WERI-Rb-1 (cell line): ENCODE measurements at regions not wholly inside any gene's neighbourhood (a gene's known extent, or its start where the extent isn't known, plus 50 kb on each side); places are given as distances from the start of the nearest gene placed in this dataset.

ENCODE experiments used
- DNase-seq: peaks from one replicate; pipeline ENCODE4 v3.0.0-alpha.2; 2020
- H3K27ac ChIP-seq: fragments of 250-450 bp; sonication (Bioruptor Pico); 2 replicates; pipeline ENCODE4 v1.5.1; 2020; ENCODE audit warnings: mild to moderate bottlenecking, moderate library complexity
- H3K27me3 ChIP-seq: fragments of 250-450 bp; sonication (Bioruptor Pico); 2 replicates; pipeline ENCODE4 v1.5.1; 2021; ENCODE audit warnings: mild to moderate bottlenecking, low read depth, moderate library complexity; ENCODE audit not compliant: insufficient read depth, severe bottlenecking
- H3K36me3 ChIP-seq: fragments of 250-450 bp; sonication (Bioruptor Pico); 2 replicates; pipeline ENCODE4 v1.5.1; 2020; ENCODE audit warnings: mild to moderate bottlenecking, moderate library complexity
- H3K4me3 ChIP-seq: 2 replicates; pipeline ENCODE4 v1.5.1; 2011; ENCODE audit warnings: low read depth, mild to moderate bottlenecking, control low read depth, low read length
- H3K9me3 ChIP-seq: fragments of 250-450 bp; sonication (Bioruptor Pico); 2 replicates; pipeline ENCODE4 v1.5.1; 2021; ENCODE audit warnings: mild to moderate bottlenecking, moderate library complexity; ENCODE audit not compliant: severe bottlenecking
- TF ChIP-seq, protein P1 (sequence below): IDR thresholded peaks from 2 replicates; pipeline ENCODE4 v1.5.1; 2011; ENCODE audit warnings: low read depth, mild to moderate bottlenecking, control low read depth, inconsistent platforms, low read length

DNA sequence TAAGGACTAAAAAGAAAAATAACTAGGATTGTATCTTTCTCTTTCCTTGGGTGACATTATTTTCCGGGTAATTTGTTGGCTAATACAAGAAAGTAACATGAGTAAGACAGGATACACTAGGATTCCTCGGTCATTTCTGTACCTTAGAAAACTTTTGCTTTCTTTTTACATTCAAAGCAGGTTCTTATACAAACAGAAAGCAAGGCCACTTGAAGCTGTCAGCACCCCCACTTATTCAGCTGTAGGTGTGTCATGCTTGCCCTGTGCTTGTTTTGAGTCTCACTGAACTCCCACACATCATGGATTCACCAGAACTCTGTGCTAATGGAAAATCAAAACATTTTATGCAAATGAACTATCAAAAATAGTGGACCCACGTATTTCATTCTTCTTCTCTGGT lies 266.8 kb upstream of the CLEC14A start:
- Histone ChIP-seq H3K27me3 (peaks cover 22% of the 10 kb centered on the region), H3K4me3 (no peak overlapping the region), H3K27ac (no peak overlapping the region), H3K36me3 (no peaks in the 10 kb centered on the region), H3K9me3 (no peaks in the 10 kb centered on the region)
- no peak for DNase-seq
- TF ChIP-seq, protein P1, sequence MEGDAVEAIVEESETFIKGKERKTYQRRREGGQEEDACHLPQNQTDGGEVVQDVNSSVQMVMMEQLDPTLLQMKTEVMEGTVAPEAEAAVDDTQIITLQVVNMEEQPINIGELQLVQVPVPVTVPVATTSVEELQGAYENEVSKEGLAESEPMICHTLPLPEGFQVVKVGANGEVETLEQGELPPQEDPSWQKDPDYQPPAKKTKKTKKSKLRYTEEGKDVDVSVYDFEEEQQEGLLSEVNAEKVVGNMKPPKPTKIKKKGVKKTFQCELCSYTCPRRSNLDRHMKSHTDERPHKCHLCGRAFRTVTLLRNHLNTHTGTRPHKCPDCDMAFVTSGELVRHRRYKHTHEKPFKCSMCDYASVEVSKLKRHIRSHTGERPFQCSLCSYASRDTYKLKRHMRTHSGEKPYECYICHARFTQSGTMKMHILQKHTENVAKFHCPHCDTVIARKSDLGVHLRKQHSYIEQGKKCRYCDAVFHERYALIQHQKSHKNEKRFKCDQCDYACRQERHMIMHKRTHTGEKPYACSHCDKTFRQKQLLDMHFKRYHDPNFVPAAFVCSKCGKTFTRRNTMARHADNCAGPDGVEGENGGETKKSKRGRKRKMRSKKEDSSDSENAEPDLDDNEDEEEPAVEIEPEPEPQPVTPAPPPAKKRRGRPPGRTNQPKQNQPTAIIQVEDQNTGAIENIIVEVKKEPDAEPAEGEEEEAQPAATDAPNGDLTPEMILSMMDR: no peak

- Histone ChIP-seq H3K4me3 (no peak overlapping the region), H3K27ac (no peak overlapping the region), H3K36me3 (no peaks in the 10 kb centered on the region), H3K27me3 (peaks cover 24% of the 10 kb centered on the region), H3K9me3 (no peaks in the 10 kb centered on the region)
- DNase-seq: no peak
- TF ChIP-seq, protein P1: no peak
Measured at GRCh38 chr14:38521591-38521990, 265.7 kb upstream of the CLEC14A start.

- Histone ChIP-seq H3K27ac (no peak overlapping the region), H3K4me3 (no peak overlapping the region), H3K27me3 (peaks cover 21% of the 10 kb centered on the region), H3K36me3 (no peaks in the 10 kb centered on the region), H3K9me3 (no peaks in the 10 kb centered on the region)
- no peak for DNase-seq
- TF ChIP-seq, protein P1: no peak
Measured at GRCh38 chr14:38517426-38517825, 261.5 kb upstream of the CLEC14A start.

DNA sequence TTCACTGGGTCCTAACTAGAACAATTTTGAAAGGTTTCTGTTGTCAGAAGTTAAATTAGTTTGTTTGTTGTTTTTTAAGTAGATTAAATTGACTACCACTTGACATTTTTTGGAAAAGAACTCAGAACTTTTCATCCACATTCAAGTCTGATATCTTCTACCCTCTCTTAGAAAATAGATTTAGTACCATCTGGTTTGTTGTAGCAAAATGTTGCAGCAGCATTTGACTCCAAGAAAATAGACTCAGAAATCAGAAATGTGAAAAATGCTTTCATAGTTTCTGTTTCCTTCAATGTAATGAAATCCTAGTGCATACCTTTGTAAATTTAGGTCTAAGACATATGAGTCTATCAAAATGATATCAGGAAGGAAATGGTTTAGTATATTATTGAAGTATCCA lies 256.3 kb upstream of the CLEC14A start:
- Histone ChIP-seq H3K36me3 (no peaks in the 10 kb centered on the region), H3K27me3 (peaks cover 15% of the 10 kb centered on the region), H3K27ac (no peak overlapping the region), H3K4me3 (no peak overlapping the region), H3K9me3 (no peaks in the 10 kb centered on the region)
- DNase-seq: no peak
- TF ChIP-seq, protein P1: no peak

DNA sequence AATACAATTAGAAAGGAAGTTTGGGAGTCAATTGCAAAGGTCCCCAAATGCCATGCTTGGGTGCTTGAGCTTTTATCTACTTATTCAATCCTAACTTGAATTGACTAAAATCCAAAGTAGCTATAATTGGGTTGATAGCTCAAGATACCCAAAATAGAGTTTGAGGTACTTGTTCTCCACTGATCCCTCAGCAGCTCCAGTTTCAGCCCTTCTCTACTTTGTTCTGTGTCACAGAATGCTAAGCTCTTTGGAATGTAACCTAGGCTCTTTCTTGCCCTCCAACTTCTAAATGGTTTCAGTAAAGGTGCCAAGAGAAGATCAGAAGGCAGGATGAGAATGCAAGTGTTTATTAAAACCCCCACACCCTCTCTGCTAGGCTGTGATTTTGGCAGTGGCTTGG lies 251.4 kb upstream of the CLEC14A start:
- no peak for DNase-seq
- Histone ChIP-seq H3K4me3 (no peak overlapping the region), H3K36me3 (no peaks in the 10 kb centered on the region), H3K27ac (no peak overlapping the region), H3K27me3 (peaks cover 38% of the 10 kb centered on the region), H3K9me3 (no peaks in the 10 kb centered on the region)
- TF ChIP-seq, protein P1: no peak

DNA sequence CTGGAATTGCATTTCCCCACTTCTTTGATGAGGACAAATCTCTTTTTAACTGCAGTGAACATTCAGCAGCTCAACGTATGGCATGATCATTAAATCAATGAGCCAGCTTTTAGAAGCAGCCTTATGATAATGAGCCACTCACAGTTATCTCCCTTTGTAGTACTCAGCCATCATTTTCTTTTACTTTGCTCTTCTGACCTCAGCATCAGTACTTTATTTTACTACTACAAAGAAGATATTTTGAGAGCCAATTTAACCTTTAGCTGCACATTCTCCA lies 250.0 kb upstream of the CLEC14A start:
- Histone ChIP-seq H3K27ac (no peak overlapping the region), H3K4me3 (no peak overlapping the region)
- TF ChIP-seq, protein P1: no peak

More for the DNA sequence above, 250.0 kb upstream of the CLEC14A start:
- DNase-seq: no peak
- Histone ChIP-seq H3K9me3 (no peaks in the 10 kb centered on the region), H3K36me3 (no peaks in the 10 kb centered on the region), H3K27me3 (peaks cover 40% of the 10 kb centered on the region)
